ENCODE measurements at regions not wholly inside any gene's neighbourhood (a gene's known extent, or its start where the extent isn't known, plus 50 kb on each side); places are given as distances from the start of the nearest gene placed in this dataset.

GRCh38 chr6:119430805-119431204, 81.2 kb upstream of the MAN1A1 start:
- no peak overlapping the region for H3K27ac ChIP-seq (ENCODE audit: insufficient read depth, low read length)

GRCh38 chr6:119428633-119429032, 79.1 kb upstream of the MAN1A1 start:
- Histone ChIP-seq H3K27me3 (ENCODE audit: control insufficient read depth, insufficient read depth, low read length) (no peaks in the 10 kb centered on the region), H3K79me2 (ENCODE audit: control insufficient read depth, insufficient read depth, low read length) (no peaks in the 10 kb centered on the region), H3K4me3 (replicated peaks in 1 of 4; ENCODE audit: control extremely low read depth in 1 of 4, insufficient read depth in 1 of 4, low read depth in 3 of 4, low read length in 4 of 4) (no peak overlapping the region), H3K36me3 (ENCODE audit: control insufficient read depth, insufficient read depth, low read length) (no peaks in the 10 kb centered on the region), H3K27ac (ENCODE audit: insufficient read depth, low read length) (no peak overlapping the region), H3K4me1 (ENCODE audit: control insufficient read depth, extremely low read depth, insufficient read depth, low read length) (no peaks in the 10 kb centered on the region), H3K9me3 (ENCODE audit: control insufficient read depth, insufficient read depth, low read depth, low read length) (no peaks in the 10 kb centered on the region), H4K20me1 (ENCODE audit: control insufficient read depth, extremely low read depth, insufficient read depth, low read length) (no peaks in the 10 kb centered on the region), H3K9ac (ENCODE audit: insufficient read depth, low read length) (no peak overlapping the region), H3K4me2 (ENCODE audit: extremely low read depth, insufficient read depth, low read length) (no peak overlapping the region), H2AFZ (ENCODE audit: low read length) (no peak overlapping the region)
- DNase-seq (ENCODE audit: low read depth in 2 of 2), result peak in 1 of 2 donors; percentile 43
- no peak for TF ChIP-seq CTCF (conservative IDR thresholded peaks at IDR 0.05 in 1 of 2, IDR thresholded peaks at IDR 0.05 in 1 of 2; ENCODE audit: low read depth in 1 of 2, low read length in 2 of 2)
- no peak for TF ChIP-seq EZH2 (IDR thresholded peaks at IDR 0.05; ENCODE audit: low read length, missing control alignments)

More at GRCh38 chr6:119430805-119431204, 81.2 kb upstream of the MAN1A1 start:
- Histone ChIP-seq H3K27me3 (ENCODE audit: control insufficient read depth, insufficient read depth, low read length) (no peaks in the 10 kb centered on the region), H3K4me3 (replicated peaks in 1 of 4; ENCODE audit: control extremely low read depth in 1 of 4, insufficient read depth in 1 of 4, low read depth in 3 of 4, low read length in 4 of 4) (no peak overlapping the region), H3K9ac (ENCODE audit: insufficient read depth, low read length) (no peak overlapping the region), H4K20me1 (ENCODE audit: control insufficient read depth, extremely low read depth, insufficient read depth, low read length) (no peaks in the 10 kb centered on the region), H2AFZ (ENCODE audit: low read length) (no peak overlapping the region), H3K36me3 (ENCODE audit: control insufficient read depth, insufficient read depth, low read length) (no peaks in the 10 kb centered on the region), H3K4me1 (ENCODE audit: control insufficient read depth, extremely low read depth, insufficient read depth, low read length) (no peaks in the 10 kb centered on the region), H3K79me2 (ENCODE audit: control insufficient read depth, insufficient read depth, low read length) (no peaks in the 10 kb centered on the region), H3K4me2 (ENCODE audit: extremely low read depth, insufficient read depth, low read length) (no peak overlapping the region), H3K9me3 (ENCODE audit: control insufficient read depth, insufficient read depth, low read depth, low read length) (no peaks in the 10 kb centered on the region)
- DNase-seq (ENCODE audit: low read depth in 2 of 2), result no peak
- TF ChIP-seq EZH2 (IDR thresholded peaks at IDR 0.05; ENCODE audit: low read length, missing control alignments) (no peak), CTCF (conservative IDR thresholded peaks at IDR 0.05 in 1 of 2, IDR thresholded peaks at IDR 0.05 in 1 of 2; ENCODE audit: low read depth in 1 of 2, low read length in 2 of 2) (no peak)

DNA sequence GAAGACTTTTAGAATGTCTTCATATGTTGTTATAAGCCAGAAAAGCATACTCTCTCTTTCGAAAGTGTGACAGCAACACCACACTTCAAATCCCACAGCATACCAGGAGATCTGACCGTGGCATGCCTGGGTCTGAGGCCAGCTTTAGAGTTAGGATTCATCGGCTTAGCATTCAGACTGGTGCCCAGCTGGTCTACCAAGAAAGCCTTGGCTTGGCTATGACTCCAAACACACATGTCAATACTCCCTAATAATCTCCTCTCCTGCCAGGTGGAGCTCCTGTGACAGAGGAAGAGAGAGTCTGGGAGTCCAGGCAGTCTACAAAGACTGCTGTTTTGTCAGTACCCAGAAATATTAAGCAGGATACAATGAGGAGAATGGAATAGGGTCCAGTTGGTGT, 77.1 kb upstream of the MAN1A1 start:
- Histone ChIP-seq H2AFZ (ENCODE audit: low read length) (no peak overlapping the region), H3K36me3 (ENCODE audit: control insufficient read depth, insufficient read depth, low read length) (no peaks in the 10 kb centered on the region), H3K27me3 (ENCODE audit: control insufficient read depth, insufficient read depth, low read length) (no peaks in the 10 kb centered on the region), H3K4me2 (ENCODE audit: extremely low read depth, insufficient read depth, low read length) (no peak overlapping the region), H3K9ac (ENCODE audit: insufficient read depth, low read length) (no peak overlapping the region), H3K79me2 (ENCODE audit: control insufficient read depth, insufficient read depth, low read length) (no peaks in the 10 kb centered on the region), H3K9me3 (ENCODE audit: control insufficient read depth, insufficient read depth, low read depth, low read length) (no peaks in the 10 kb centered on the region), H3K27ac (ENCODE audit: insufficient read depth, low read length) (no peak overlapping the region), H3K4me1 (ENCODE audit: control insufficient read depth, extremely low read depth, insufficient read depth, low read length) (no peaks in the 10 kb centered on the region), H3K4me3 (replicated peaks in 1 of 4; ENCODE audit: control extremely low read depth in 1 of 4, insufficient read depth in 1 of 4, low read depth in 3 of 4, low read length in 4 of 4) (no peak overlapping the region), H4K20me1 (ENCODE audit: control insufficient read depth, extremely low read depth, insufficient read depth, low read length) (no peaks in the 10 kb centered on the region)
- no peak for TF ChIP-seq CTCF (conservative IDR thresholded peaks at IDR 0.05 in 1 of 2, IDR thresholded peaks at IDR 0.05 in 1 of 2; ENCODE audit: low read depth in 1 of 2, low read length in 2 of 2)
- no peak for TF ChIP-seq EZH2 (IDR thresholded peaks at IDR 0.05; ENCODE audit: low read length, missing control alignments)
- DNase-seq (ENCODE audit: low read depth in 2 of 2), result peak in 1 of 2 donors; percentile 52
